GM19351 (cell line): ENCODE measurements at regions not wholly inside any gene's neighbourhood (a gene's known extent, or its start where the extent isn't known, plus 50 kb on each side); places are given as distances from the start of the nearest gene placed in this dataset.
"Not testable (repeated sequence)": the region's sequence is repeated elsewhere in the genome, so short reads cannot be mapped to it uniquely, and the experiment has no call there.

Source experiments
- ATAC-seq: cut with Tn5 transposase; IDR thresholded peaks from one replicate; pipeline ENCODE4 v1.9.1; 2021; ENCODE audit warnings: mild to moderate bottlenecking, moderate library complexity; ENCODE audit not compliant: unreplicated experiment

DNA sequence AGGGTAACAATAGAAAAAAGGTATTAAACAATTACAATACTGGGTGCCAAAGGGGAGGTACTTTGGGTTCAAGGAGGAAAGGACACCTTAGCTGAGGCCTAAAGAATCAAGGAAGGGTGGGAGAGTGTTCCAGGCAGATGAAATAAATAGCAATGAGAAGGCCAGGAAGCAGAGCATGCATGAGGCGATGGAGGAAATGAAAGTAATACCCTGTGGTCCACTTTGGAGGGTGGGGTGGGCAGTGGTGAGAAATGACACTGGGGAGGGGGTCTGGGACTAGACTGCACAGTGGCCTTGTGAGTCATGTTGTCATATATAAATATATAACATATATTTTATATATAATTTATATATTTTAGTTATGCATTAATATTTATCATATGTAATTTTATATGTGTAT, 55.9 kb downstream of the BHLHE40 start:
- ATAC-seq: peak; percentile 39

DNA sequence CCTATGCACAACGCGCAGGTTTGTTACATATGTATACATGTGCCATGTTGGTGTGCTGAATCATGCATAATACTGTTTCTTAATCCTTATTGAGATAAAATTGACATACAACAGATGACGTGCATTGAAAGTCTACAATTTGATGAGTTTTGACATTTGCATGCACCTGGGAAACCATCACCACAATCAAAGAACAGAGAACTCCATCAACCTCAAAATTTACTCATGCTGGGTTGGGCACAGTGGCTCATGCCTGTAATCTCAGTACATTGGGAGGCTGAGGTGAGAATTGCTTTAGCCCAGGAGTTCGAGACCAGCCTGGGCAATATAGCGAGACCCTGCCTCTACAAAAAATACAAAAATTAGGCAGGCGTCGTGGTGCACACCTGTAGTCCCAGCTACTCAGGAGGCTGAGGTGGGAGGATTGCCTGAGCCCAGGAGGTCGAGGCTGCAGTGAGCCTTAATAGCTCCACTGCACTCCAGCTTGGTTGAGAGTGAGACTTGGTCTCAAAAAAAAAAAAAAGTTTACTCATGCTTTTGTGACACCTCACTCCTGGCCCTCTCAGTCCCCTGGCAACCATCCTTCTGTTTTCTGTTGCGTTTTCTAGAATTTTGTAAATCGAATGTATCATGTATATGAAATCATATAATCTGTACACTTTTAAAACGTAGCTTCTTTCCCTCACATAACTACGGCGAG, 56.6 kb downstream of the BHLHE40 start:
- ATAC-seq: peak; percentile 63

DNA sequence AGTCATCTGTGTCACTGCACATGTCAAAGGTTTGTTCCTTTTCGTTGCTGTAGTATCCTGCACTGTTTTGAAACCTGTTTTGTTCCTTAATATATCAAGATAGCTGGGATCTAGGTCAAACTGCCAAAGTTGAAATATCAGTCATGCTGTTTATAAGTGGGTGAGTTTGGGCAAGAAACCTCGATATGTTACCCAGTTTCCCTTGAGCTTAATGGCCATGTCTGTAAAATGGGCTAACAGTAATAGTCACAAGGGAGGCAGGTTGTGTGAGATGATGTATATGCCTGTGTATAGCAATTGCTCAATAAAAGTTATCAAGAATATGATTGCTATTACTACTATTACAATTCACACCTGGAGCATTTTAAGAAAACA, 57.1 kb downstream of the BHLHE40 start:
- no peak for ATAC-seq

DNA sequence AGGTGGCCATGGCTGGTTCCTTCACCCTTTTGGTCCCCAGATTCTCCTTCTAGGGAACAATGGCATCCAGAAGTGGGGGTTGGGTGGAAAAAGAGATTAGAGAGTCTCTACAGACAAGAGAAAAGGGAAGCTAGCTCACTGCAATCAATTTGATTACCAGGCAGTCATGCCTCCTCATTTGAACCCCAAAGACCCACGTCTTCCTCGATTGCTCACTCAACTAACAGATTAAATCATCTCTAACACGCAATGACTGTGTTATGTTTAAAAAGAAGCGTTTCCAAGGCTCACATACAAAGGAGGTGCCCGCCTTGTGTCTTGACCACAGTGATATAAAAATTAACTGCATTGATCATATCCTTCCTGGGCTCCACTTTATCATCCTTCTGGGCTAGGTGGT, 57.6 kb downstream of the BHLHE40 start:
- no peak for ATAC-seq

DNA sequence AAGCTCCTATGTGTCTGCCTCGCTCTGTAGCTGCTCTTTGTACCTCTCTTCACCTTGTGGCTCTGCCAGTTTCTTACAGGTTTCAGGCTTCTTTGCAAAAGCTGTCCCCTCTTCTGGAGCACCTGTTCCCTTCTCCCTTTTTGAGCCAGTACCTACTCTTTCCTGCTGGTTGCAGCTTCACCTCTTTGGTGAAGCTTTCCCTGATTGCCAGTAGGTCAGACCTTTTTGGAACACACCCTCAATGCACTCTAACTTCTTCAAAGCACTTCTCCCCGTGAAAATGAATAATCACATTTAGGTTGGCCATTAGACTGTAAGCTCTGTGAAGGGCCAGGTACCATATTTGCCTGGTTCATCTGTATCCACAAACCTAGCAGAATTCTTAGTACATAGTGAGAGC, 60.3 kb downstream of the BHLHE40 start:
- ATAC-seq: no peak

DNA sequence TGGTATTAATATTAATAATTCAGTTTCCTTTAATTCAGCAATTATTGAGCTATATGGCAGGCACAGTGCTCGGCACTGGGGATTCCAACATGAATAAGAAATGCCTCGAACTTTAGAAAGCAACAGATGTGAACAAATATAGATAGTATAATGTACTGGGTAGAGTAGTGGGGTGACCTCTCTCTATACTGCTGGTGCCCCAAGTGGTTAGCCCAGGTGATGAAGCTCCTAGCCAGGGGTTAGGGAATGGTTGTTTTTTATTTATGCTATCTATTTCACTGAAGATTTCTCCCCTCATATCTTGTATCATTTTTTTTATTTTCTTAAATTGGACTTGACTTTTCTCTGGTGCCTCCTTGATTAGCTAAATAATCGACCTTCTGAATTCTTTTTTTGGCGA, 62.1 kb downstream of the BHLHE40 start:
- no peak for ATAC-seq

DNA sequence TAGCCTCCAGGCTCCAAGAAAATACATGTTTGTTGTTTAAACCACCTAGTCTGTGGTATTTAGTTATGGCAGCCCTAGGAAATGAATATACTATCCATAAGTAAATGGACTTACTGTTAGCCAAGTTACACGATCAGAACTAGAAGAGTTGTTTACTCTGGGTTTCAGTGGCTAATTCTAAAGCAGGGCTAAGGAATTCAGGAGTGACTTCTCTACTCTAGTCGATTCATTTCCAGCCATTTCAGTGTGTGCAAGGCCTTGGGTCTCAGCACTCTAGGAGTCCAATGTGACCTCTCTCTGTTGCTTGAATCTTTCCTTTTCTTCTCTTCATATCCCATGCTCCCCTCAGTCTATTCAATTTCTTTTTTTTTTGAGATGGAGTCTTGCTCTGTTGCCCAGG, 66.7 kb downstream of the BHLHE40 start:
- ATAC-seq: no peak

DNA sequence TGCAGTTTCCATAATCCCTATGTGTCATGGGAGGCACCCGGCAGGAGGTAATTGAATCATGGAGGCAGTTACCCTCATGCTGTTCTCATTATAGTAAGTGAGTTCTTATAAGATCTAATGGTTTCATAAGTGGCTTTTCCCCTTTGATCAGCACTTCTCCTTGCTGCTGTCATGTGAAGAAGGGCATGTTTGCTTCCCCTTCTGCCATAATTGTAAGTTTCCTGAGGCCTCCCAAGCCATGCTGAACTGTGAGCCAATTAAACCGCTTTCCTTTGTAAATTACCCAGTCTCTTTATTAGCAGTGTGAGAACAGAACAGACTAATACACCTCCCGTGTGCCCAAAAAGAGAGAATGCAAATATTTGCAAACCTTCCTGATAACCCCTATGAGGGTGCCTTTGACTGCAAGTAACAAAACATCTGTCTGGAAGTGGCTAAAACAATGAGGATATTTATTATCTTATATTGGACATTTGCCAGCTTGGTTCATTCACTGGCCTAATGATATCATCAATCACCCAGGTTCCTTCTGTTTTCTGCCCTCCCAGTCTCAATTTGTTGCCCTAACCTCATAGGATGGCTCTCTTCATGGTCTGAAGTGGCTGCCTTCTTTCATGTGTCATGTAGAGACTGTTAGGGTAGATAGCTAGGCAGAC, 68.7 kb downstream of the BHLHE40 start:
- ATAC-seq: no peak

DNA sequence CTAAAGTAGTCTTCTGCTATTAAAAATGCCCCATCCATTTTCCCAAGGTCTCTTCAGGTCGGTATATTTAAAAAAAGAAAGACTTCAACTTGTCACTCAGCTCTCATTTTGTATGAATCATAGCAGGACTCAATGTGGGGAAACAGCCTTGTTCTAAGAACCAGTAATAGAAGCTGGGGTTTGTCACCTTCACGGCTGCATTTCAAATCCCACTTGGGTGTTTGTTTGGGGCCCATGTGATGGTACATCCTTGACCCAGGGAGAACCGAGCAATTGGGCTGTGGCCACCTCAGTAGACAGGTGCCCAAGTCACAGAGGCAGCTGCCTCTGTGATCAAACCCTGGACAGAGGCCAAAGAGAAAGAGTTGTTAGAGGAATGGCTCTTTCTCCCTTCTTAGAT, 70.3 kb upstream of the ARL8B start:
- ATAC-seq: peak; percentile 77

DNA sequence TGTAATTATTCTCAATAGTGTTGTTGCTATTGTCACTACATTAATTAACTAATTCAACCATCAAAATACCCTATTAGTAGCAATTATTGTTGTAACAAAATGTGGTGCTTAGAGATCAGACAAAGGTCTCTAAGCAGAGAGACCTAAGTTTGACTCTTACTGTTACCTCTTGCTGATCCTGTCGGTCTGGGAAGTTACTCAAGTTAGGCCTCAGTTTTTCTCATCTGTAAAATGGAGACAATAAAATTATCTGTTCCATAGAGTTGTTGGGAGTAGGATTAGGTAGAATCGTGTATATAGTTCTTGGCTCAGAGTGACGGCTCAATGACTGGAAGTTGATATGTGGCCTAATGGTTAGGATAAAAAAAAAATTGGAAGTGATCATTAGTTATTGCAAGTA, 69.8 kb upstream of the ARL8B start:
- ATAC-seq: no peak

DNA sequence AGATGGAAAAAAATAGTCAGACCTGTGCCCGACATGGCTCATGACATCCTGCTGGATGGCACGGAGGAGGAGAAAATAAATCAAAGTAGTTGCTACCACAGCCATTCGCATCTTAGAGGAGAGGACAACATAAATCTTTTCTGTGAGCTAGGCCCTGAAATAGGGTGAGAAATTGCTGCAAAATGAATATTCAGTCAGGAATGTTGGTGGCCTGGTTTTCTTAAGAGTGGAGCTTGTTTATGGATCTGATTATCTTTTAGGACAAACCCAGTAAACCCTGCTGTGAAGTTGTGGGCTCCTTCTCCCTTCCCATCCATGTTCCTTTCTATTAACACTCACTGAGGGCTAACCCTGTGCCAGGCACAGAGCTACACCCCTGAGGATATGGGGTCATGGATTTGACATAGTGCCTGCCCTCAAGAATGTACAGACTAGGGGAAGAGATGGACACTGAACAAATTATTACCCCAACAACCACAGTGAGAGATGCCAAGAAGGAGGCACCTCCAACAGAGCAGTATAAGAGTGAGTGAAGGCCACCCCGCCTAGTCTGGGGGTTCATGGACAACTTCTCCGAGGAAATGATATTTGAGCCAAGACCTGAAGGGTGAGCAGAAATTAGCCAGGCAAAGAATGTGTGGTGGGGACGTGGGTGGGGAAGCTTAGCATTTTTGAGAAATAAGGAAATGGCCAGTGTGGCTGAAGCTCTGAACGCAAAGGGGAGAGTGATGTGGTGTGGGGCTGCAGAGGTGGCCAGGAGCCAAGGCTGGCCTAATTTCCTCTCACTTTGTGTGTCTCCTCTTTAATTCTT, 68.9 kb upstream of the ARL8B start:
- no peak for ATAC-seq

DNA sequence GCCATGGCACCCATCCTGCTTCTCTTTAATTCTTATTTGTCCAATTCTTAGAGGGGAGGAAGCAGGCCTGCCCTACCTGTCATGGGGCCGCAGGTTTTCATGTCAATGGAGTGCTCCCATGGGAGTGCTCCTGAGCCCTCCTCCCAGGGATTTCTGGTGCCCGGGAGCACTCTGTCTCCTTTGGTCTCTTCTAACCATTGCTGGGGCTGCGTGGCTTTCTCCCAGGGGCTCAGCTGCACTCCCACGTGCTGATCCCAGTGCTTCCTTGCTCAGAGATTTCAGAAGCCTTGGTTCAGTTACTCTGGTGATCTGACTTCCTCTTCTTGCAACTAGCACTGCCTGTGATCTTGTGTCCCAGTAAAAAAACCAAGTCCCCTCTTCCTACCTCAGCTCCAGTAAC, 68.0 kb upstream of the ARL8B start:
- ATAC-seq: no peak

DNA sequence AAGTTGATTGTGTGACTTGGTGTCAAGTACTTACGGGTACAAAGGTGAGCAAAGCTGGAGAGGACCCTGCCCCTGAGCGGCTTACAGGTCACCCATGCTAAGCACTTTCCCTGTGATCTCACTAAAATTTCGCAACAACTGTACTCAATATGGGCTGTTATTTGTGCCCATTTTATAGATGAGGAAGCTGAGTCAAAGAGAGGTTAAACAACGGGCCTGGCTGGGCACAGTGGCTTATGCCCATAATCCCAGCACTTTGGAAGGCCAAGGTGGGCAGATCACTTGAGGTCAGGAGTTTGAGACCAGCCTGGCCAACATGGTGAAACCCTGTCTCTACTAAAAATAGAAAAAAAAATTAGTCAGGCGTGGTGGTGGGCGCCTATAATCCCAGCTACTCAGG, 67.5 kb upstream of the ARL8B start:
- ATAC-seq: not testable (repeated sequence)

DNA sequence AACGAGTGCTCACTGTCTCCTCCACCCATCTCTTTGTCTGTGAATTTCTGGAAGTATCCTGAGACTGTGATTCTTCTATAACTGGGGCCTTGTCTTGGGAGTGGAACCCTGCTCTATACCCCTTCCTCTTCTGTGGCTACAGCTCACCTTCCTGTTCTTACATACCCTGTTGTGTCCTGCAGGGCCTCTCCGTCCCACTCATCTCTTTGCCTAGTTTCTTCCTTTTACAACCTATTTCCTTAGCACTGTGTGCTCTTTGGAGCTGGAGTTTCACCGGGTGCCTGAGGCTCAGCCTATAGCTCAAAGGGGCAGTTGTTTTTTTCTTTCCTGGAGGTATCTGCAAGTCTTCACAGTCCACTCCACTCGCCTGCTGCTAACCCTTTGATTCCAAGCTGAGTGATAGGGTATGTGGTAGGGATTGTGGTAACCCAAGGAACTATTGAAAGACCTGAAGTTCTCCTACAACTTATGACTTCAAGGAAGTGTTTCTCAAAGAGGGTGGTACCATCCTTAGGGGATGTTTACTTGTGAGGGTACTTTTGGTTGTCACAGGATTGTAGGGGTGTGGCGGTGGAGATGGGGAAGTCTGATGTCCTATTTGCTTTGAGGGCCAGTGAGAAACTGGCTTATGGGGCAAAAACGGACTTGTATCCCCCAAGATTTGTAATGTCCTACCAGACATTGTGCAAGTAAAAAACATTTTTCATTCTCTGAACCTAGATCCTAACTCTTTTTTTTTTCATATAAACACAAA, 66.6 kb upstream of the ARL8B start:
- no peak for ATAC-seq

DNA sequence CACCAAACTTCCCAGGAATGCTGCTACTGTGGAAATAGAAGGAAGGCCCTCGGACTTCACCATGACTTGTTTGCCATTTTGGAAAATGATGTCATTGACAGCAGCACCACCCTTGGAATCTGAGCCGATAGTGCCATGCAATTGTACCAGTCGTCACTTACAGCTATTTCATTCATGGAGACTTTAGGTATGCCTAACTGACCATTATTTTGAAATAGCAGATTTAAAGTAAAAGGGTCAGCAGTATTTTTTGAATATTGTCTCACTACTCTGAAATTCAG, 66.0 kb upstream of the ARL8B start:
- ATAC-seq: no peak

DNA sequence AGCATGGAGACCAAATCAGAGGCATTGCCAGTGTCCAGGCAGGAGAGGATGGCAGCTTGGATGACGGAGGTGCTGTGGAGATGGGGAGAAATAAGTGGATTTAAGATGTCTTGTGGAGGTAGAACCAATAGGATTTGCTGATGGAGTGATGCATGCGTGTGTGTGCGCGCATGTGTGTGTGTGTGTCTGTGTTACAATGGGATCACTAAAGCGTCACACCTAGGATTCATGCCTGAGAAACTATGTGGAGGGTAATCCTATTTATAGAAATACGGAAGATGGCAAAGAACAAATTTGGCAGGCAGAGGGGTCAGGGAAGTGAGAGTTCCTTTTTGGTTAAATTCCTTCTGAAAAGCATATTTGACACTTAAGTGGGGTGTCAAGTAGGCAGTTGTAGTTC, 64.8 kb upstream of the ARL8B start:
- ATAC-seq: no peak

DNA sequence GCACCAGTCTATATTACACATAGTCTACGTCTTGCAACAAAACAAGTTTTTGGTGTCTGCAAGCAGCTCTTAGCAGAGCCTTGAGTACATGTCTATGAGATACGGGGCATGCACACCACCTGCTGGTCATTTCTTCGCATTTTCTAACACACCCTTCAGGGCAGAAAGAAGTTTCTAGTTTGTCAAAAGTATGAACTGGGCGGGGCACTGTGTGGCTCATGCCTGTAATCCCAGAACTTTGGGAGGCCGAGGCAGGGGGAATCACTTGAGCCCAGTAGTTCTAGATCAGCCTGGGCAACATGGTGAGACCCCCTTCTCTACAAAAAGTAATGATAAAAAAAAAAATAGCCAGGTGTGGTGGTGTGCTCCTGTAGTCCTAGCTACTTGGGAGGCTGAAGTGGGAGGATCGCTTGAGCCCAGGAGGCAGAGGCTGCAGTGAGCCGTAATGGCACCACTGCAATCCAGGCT, 64.2 kb upstream of the ARL8B start:
- ATAC-seq: peak; percentile 85

DNA sequence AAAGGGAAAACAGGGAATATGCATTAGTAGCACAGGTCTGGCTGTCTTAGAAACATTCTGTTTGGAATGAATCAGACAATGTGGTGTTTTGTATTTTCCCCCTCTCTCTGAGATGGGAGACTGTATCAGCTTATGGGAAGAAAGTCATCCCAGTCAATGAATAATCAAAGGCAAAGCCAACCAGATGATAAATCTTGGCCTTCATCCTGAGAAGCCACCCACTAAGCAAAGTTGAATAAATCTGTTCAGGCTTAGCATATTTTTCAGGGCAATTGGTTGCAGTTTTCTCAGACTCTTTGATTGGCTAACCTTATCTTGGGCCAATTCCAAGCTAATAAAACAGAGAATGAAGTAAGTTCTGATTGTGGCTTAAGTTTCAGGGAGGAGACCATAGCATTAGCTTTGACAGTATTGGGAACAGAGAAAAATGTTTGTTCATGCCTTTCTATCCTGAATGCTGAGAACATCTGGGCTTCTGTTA, 63.6 kb upstream of the ARL8B start:
- no peak for ATAC-seq

DNA sequence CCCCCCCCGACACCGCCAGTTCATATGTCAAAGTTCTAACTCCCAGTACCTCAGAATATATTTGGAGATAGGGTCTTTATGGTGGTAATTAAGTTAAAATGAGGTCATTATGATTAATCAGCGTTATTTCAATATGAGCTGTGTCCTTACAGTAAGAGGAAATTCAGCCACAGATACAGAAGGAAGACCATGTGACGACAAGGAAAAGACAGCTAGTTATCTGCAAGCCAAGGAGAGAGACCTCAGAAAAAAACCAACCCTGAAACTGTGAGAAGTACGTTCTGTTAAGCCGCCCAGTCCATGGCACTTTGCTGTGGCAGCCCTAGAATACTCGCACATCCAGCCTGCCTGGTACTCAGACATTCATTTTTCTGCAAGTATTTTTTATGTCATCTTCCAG, 62.3 kb upstream of the ARL8B start:
- no peak for ATAC-seq

DNA sequence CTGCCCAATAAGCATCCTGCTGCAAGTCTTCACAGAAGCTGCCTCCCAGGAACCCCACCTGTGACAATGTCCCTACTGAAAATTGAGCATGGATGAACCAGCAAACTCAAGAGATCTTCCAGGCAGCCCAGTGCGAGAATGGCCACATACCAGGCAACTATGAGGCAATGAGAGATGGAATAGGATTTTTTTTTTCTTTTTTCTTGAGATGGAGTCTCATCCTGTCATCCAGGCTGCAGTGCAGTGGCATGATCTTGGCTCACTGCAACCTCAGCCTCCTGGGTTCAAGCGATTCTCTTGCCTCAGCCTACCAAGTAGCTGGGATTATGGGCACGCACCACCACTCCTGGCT, 60.9 kb upstream of the ARL8B start:
- ATAC-seq: no peak

DNA sequence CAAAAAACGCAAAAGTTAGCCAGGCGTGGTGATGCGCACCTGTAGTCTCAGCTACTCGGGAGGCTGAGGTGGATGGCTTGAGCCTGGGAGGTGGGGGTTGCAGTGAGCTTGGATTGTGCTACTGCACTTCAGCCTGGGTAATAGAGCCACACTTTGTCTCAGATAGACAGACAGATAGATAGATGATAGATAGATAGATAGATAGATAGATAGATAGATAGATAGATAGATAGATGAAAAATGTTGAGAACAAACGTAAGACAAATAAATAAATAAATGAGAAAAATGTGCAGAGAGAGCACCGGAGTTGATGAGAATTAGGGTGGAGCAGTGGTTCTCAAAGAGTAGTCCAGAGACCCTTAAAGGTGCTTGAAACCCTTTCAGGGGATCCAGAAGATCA, 58.4 kb upstream of the ARL8B start:
- no peak for ATAC-seq
